Naive B cell (primary cell): ENCODE measurements at regions not wholly inside any gene's neighbourhood (a gene's known extent, or its start where the extent isn't known, plus 50 kb on each side); places are given as distances from the start of the nearest gene placed in this dataset.

Source experiments
- ATAC-seq, 2 donors: fragments of 150-1000 bp; cut with Tn5 transposase; 2 replicates each; pipeline ENCODE4 v1.10.0; 2021; ENCODE audit warnings: low read depth in 2 of 2, mild to moderate bottlenecking in 2 of 2, moderate library complexity in 2 of 2
- DNase-seq: peaks from one replicate; pipeline ENCODE4 v3.0.0; 2022
- H3K27ac Mint-ChIP-seq, 6 donors: one replicate each; pipeline ENCODE4 v1.8.0; 2020 to 2022; ENCODE audit warnings: mild to moderate bottlenecking in 6 of 6, mixed read lengths in 6 of 6, moderate library complexity in 5 of 6, inconsistent platforms in 2 of 6
- H3K27me3 Mint-ChIP-seq, 3 donors: one replicate each; pipeline ENCODE4 v1.8.0; 2021 to 2022; ENCODE audit warnings: mixed read lengths in 3 of 3, mild to moderate bottlenecking in 1 of 3
- H3K36me3 Mint-ChIP-seq, 2 donors: one replicate each; pipeline ENCODE4 v1.8.0; 2020 to 2022; ENCODE audit warnings: mixed read lengths in 2 of 2, inconsistent platforms in 1 of 2, mild to moderate bottlenecking in 1 of 2
- H3K4me1 Mint-ChIP-seq, 3 donors: one replicate each; pipeline ENCODE4 v1.8.0; 2020 to 2022; ENCODE audit warnings: mixed read lengths in 3 of 3, inconsistent platforms in 1 of 3, mild to moderate bottlenecking in 1 of 3, moderate library complexity in 1 of 3
- H3K4me3 Mint-ChIP-seq, 8 donors: one replicate each; pipeline ENCODE4 v1.8.0; 2020 to 2022; ENCODE audit warnings: mild to moderate bottlenecking in 8 of 8, mixed read lengths in 8 of 8, moderate library complexity in 8 of 8, inconsistent platforms in 2 of 8
- H3K9me3 Mint-ChIP-seq, 7 donors: one replicate each; pipeline ENCODE4 v1.8.0; 2020 to 2022; ENCODE audit warnings: mixed read lengths in 7 of 7, mild to moderate bottlenecking in 5 of 7, inconsistent platforms in 2 of 7, moderate library complexity in 1 of 7

DNA sequence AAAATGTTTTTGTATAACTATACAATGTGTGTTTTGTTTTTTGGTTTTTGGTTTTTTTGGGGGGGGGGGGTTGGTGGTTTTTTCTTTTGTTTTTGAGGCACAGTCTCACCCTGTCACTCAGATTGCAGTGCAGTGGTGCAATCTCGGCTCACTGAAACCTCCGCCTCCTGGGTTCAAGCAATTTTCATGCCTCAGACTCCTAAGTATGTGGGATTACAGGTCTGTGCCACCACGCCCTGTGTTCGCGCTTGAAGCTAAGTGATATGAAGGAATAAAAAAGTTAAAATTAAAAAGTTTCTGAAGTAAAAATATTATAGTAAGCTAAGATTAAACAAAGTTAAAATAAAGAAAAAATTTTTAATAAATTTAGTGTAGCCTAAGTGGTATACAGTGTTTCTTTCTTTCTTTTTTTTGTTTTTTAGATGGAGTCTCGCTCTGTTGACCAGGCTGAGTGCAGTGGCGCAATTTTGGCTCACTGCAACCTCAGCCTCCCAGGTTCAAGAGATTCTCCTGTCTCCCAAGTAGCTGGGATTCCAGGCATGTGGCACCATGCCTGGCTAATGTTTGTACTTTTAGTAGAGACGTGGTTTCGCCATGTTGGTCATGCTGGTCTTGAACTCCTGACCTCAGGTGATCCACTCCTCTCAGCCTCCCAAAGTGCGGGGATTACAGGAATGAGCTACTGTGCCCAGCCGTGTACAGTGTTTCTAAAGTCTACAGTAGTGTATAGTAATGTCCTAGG lies 53.9 kb upstream of the TEX55 start:
- ATAC-seq, result no peak
- H3K4me1 Mint-ChIP-seq, result no peaks in the 10 kb centered on the region
- no peak overlapping the region for H3K27ac Mint-ChIP-seq
- peaks cover 0 to 6% (median 6%) of the 10 kb centered on the region in 3 donors for H3K27me3 Mint-ChIP-seq
- DNase-seq, result no peak
- no peak overlapping the region for H3K4me3 Mint-ChIP-seq
- H3K9me3 Mint-ChIP-seq, result peaks cover 0 to 3% (median 1%) of the 10 kb centered on the region in 7 donors
- H3K36me3 Mint-ChIP-seq, result no peaks in the 10 kb centered on the region

DNA sequence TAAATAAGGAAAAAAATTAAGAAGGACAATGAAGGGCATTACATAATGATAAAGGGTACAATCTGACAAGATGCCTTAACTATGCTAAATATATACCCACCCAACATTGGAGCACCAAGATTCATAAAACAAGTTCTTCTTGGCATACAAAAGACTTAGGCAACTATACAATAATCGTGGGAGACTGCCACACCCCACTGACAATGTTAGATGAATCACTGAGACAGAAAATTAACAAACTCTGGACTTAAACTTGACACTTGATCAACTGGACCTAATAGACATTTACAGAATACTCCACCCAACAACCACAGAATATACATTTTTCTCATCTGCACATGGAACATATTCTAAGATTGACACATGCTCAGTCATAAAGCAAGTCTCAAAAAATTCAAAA lies 53.2 kb upstream of the IGSF11 start:
- no peak for ATAC-seq
- Mint-ChIP-seq H3K27ac (no peak overlapping the region), H3K9me3 (peaks cover 0 to 10% (median 4%) of the 10 kb centered on the region in 7 donors), H3K4me3 (no peak overlapping the region), H3K4me1 (no peaks in the 10 kb centered on the region), H3K36me3 (no peaks in the 10 kb centered on the region), H3K27me3 (peaks cover 5 to 20% (median 14%) of the 10 kb centered on the region in 3 donors)
- DNase-seq, result no peak

DNA sequence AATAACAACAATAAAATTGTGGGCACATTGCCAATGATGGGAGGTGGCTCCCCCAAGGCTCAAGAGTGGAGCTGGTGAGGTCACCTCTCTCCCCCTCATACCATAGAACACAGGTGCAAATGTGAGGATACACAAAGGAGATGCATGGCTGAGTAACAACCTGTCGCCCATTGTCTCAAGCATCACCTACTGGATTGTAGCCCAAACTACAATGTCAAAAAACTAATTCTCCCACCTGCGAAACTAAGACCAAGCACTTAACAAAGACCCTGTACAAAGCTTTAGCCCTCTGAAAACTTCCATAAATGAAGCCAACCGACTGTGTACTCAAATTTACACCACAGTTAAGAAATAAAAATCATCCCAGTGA lies 50.4 kb upstream of the IGSF11 start:
- H3K27ac Mint-ChIP-seq, result no peak overlapping the region
- DNase-seq (no peak), ATAC-seq (no peak)
- peak overlapping the region in 1 of 8 donors; percentile 38 for H3K4me3 Mint-ChIP-seq
- no peaks in the 10 kb centered on the region for H3K4me1 Mint-ChIP-seq
- H3K36me3 Mint-ChIP-seq, result no peaks in the 10 kb centered on the region
- peaks cover 0 to 9% (median 2%) of the 10 kb centered on the region in 7 donors for H3K9me3 Mint-ChIP-seq
- H3K27me3 Mint-ChIP-seq, result peaks cover 5 to 20% (median 14%) of the 10 kb centered on the region in 3 donors

DNA sequence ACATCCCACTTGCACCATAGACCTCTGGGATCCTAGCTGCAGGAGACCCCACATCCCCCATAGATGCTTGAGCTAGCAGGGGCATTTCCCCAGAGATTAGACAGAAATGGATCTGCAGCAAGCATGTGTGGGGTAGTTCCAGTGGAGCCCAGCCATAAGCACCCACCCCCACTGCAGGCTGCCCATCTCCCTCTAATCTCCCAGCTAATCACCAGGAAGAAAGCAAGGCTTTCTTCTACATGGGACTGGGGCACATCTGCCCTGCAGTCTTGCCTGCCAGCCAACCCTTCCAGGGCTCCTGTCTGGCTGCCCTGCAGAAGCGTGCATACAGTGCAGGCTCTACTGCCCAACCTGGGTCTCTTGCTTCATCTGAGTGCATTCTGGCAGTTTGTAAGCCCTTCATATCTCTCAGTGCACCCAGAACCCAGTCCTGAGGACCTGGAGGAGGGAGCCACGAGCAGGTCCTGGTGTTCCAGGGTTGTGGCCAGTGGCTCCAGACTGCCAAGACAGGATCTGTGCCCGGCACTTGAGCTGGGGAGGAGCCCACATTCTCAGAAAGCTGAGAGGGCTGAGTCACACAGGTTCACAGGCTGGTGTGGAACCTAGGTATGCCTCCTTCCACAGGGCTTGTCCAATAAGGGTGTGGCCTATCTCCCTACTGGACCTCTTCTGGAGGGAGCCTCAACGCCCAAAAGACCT lies 49.9 kb upstream of the IGSF11 start:
- Mint-ChIP-seq H3K4me3 (no peak overlapping the region), H3K9me3 (peaks cover 0 to 11% (median 2%) of the 10 kb centered on the region in 7 donors), H3K27me3 (peaks cover 5 to 20% (median 14%) of the 10 kb centered on the region in 3 donors), H3K27ac (no peak overlapping the region), H3K36me3 (no peaks in the 10 kb centered on the region), H3K4me1 (no peaks in the 10 kb centered on the region)
- no peak for ATAC-seq
- no peak for DNase-seq
